Lung (tissue), 11 donors: ENCODE measurements at regions not wholly inside any gene's neighbourhood (a gene's known extent, or its start where the extent isn't known, plus 50 kb on each side); places are given as distances from the start of the nearest gene placed in this dataset.

Experiments
- ATAC-seq: fragments of 200-7000 bp; cut with Tn5 transposase; one replicate; pipeline ENCODE4 v1.9.1; 2020; ENCODE audit warnings: moderate number of reproducible peaks; ENCODE audit not compliant: insufficient read depth, low FRiP score
- DNase-seq, 3 donors: peaks; one replicate each; pipeline ENCODE4 v3.0.0-alpha.2; 2013 to 2017
- H3K27ac ChIP-seq, 2 donors: one replicate each; pipeline ENCODE4 v1.5.1; 2013; ENCODE audit warnings: mild to moderate bottlenecking in 2 of 2, moderate library complexity in 2 of 2, control low read depth in 1 of 2, inconsistent platforms in 1 of 2, low read depth in 1 of 2, low read length in 1 of 2
- H3K27me3 ChIP-seq, 3 donors: one replicate each; pipeline ENCODE4 v1.5.1; 2013; ENCODE audit warnings: low read length in 2 of 3; ENCODE audit not compliant: control insufficient read depth in 3 of 3, insufficient read depth in 3 of 3
- H3K36me3 ChIP-seq, 4 donors: one replicate each; pipeline ENCODE4 v1.5.1; 2013; ENCODE audit warnings: low read length in 4 of 4, mild to moderate bottlenecking in 1 of 4, moderate library complexity in 1 of 4; ENCODE audit not compliant: control insufficient read depth in 4 of 4, insufficient read depth in 4 of 4
- H3K4me1 ChIP-seq, 5 donors: one replicate each; pipeline ENCODE4 v1.5.1; 2013; ENCODE audit warnings: low read length in 5 of 5, mild to moderate bottlenecking in 2 of 5, moderate library complexity in 1 of 5; ENCODE audit not compliant: control insufficient read depth in 5 of 5, insufficient read depth in 5 of 5
- H3K4me3 ChIP-seq: one replicate; pipeline ENCODE4 v1.5.1; 2013; ENCODE audit warnings: mild to moderate bottlenecking, control low read depth, moderate library complexity
- H3K9ac ChIP-seq, 2 donors: one replicate each; pipeline ENCODE4 v1.5.1; 2013; ENCODE audit warnings: low read length in 2 of 2, control low read depth in 1 of 2; ENCODE audit not compliant: insufficient read depth in 1 of 2
- H3K9me3 ChIP-seq, 4 donors: one replicate each; pipeline ENCODE4 v1.5.1; 2013; ENCODE audit warnings: low read length in 3 of 4, mild to moderate bottlenecking in 1 of 4, moderate library complexity in 1 of 4; ENCODE audit not compliant: control insufficient read depth in 4 of 4, insufficient read depth in 3 of 4
- WGBS, 2 donors: extraction: QIAGEN DNeasy Blood & Tissue Kit; methylation state at CpG; one replicate each; pipeline ENCODE4 v1.1.7; 2013; 5-methylcytosine and 5-hydroxymethylcytosine counted together
- TF ChIP-seq, protein P1 (sequence below): IDR thresholded peaks from 2 replicates; pipeline ENCODE4 v1.5.1; 2012; ENCODE audit warnings: mild to moderate bottlenecking; ENCODE audit errors: control extremely low read depth, extremely low read depth
- donor health status: control.
- donor health status: control.
- donor health status: Bipolar disorder and iron deficiency.
- donor health status: healthy.
- donor health status: DM: yes; HTN: yes; CAD: no.

DNA sequence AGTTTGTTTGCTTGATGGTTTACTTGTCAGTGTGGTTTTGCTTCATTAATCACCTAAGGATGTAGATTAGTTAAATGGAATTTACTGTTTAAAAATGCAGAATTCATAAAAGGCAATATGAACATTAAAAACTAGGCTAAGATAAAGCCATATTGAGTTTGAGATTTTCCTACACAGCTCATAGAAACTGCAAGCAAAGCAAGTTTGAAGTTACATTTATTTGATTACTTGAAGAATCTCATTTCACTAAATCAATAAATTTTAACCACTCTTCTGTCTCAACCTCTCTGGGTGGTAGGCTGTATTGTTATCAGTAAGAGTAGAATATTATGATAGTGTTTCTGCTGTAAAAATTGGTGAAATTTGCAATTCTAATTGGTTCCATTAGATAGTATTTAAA, 1180.7 kb upstream of the SLC10A2 start:
- ATAC-seq (no peak), DNase-seq (no peak)
- TF ChIP-seq, protein P1, sequence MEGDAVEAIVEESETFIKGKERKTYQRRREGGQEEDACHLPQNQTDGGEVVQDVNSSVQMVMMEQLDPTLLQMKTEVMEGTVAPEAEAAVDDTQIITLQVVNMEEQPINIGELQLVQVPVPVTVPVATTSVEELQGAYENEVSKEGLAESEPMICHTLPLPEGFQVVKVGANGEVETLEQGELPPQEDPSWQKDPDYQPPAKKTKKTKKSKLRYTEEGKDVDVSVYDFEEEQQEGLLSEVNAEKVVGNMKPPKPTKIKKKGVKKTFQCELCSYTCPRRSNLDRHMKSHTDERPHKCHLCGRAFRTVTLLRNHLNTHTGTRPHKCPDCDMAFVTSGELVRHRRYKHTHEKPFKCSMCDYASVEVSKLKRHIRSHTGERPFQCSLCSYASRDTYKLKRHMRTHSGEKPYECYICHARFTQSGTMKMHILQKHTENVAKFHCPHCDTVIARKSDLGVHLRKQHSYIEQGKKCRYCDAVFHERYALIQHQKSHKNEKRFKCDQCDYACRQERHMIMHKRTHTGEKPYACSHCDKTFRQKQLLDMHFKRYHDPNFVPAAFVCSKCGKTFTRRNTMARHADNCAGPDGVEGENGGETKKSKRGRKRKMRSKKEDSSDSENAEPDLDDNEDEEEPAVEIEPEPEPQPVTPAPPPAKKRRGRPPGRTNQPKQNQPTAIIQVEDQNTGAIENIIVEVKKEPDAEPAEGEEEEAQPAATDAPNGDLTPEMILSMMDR, result no peak
- Histone ChIP-seq H3K4me1 (no peaks in the 10 kb centered on the region), H3K27me3 (no peaks in the 10 kb centered on the region), H3K9ac (no peak overlapping the region), H3K27ac (no peak overlapping the region), H3K36me3 (no peaks in the 10 kb centered on the region), H3K9me3 (no peaks in the 10 kb centered on the region), H3K4me3 (no peak overlapping the region)

- no peak overlapping the region for H3K9ac ChIP-seq
- no peaks in the 10 kb centered on the region for H3K36me3 ChIP-seq
- H3K27me3 ChIP-seq, result no peaks in the 10 kb centered on the region
- H3K4me1 ChIP-seq, result no peaks in the 10 kb centered on the region
- no peak overlapping the region for H3K27ac ChIP-seq
- DNase-seq (no peak), ATAC-seq (no peak)
- TF ChIP-seq, protein P1, result no peak
- H3K4me3 ChIP-seq, result no peak overlapping the region
- WGBS, 2 donors, result 94 to 96% methylated on average over 6 of the region's 6 CpGs
- no peaks in the 10 kb centered on the region for H3K9me3 ChIP-seq
Observed at GRCh38 chr13:104206450-104207044, 1140.3 kb upstream of the SLC10A2 start.

- WGBS, 2 donors, result 76 to 92% methylated on average over 2 of the region's 2 CpGs
- Histone ChIP-seq H3K4me3 (no peak overlapping the region), H3K4me1 (no peaks in the 10 kb centered on the region), H3K27ac (no peak overlapping the region), H3K9me3 (no peaks in the 10 kb centered on the region), H3K9ac (no peak overlapping the region), H3K36me3 (no peaks in the 10 kb centered on the region), H3K27me3 (no peaks in the 10 kb centered on the region)
- no peak for ATAC-seq
- TF ChIP-seq, protein P1, result no peak
- no peak for DNase-seq
Observed at GRCh38 chr13:104204177-104204576, 1138.0 kb upstream of the SLC10A2 start.

DNA sequence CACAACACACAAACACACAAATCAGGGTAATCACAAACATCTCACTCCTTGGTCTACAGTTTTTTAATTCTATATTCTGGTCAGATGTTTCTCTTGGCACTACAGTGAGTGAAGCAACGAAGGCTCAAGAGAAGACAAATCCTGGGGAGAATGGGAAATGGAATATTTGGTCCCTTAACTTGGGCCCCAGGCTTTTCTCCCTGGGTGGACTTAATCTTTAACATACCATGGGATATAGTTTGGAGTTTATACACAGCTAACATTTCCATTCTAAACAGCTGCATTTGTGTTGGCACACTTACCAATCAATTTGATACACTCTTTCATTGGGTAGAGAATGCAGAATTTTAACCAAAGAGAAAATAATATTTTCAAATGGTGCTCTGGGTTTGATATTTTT, 1132.6 kb upstream of the SLC10A2 start:
- Histone ChIP-seq H3K27ac (no peak overlapping the region), H3K36me3 (no peaks in the 10 kb centered on the region), H3K9ac (no peak overlapping the region), H3K9me3 (no peaks in the 10 kb centered on the region), H3K27me3 (no peaks in the 10 kb centered on the region), H3K4me3 (no peak overlapping the region), H3K4me1 (peaks cover 0 to 3% (median 0%) of the 10 kb centered on the region in 5 donors)
- ATAC-seq (no peak), DNase-seq (no peak)
- TF ChIP-seq, protein P1, result no peak
- 79 to 88% methylated on average over 1 of the region's 1 CpG for WGBS, 2 donors
